Skeletal muscle tissue (tissue), 3 donors: ENCODE measurements at regions not wholly inside any gene's neighbourhood (a gene's known extent, or its start where the extent isn't known, plus 50 kb on each side); places are given as distances from the start of the nearest gene placed in this dataset.
"Not testable (repeated sequence)": the region's sequence is repeated elsewhere in the genome, so short reads cannot be mapped to it uniquely, and the experiment has no call there.

Source experiments
- H3K27ac ChIP-seq: one replicate; pipeline ENCODE4 v1.7.0; 2013; ENCODE audit warnings: mild to moderate bottlenecking, low read depth, low read length, inconsistent platforms
- H3K27me3 ChIP-seq, 3 donors: one replicate each; pipeline ENCODE4 v1.7.0; 2013; ENCODE audit warnings: low read length in 3 of 3; ENCODE audit not compliant: control insufficient read depth in 3 of 3, insufficient read depth in 3 of 3
- H3K36me3 ChIP-seq, 3 donors: one replicate each; pipeline ENCODE4 v1.7.0; 2013; ENCODE audit warnings: low read length in 3 of 3; ENCODE audit not compliant: control insufficient read depth in 3 of 3, insufficient read depth in 3 of 3
- H3K4me1 ChIP-seq, 3 donors: one replicate each; pipeline ENCODE4 v1.7.0; 2013; ENCODE audit warnings: low read length in 3 of 3, mild to moderate bottlenecking in 3 of 3; ENCODE audit not compliant: control insufficient read depth in 3 of 3, insufficient read depth in 3 of 3
- H3K4me3 ChIP-seq, 3 donors: one replicate each; pipeline ENCODE4 v1.7.0; 2013; ENCODE audit warnings: low read length in 3 of 3
- H3K9ac ChIP-seq, 3 donors: one replicate each; pipeline ENCODE4 v1.7.0; 2013; ENCODE audit warnings: low read length in 3 of 3, mild to moderate bottlenecking in 3 of 3, moderate library complexity in 2 of 3, low read depth in 1 of 3
- H3K9me3 ChIP-seq, 3 donors: one replicate each; pipeline ENCODE4 v1.7.0; 2013; ENCODE audit warnings: low read length in 3 of 3; ENCODE audit not compliant: control insufficient read depth in 3 of 3
- donor health status: Osteomylitis.

- not testable (repeated sequence) for H3K4me1 ChIP-seq, H3K27ac ChIP-seq, H3K9ac ChIP-seq, H3K27me3 ChIP-seq, H3K36me3 ChIP-seq, H3K4me3 ChIP-seq
- peaks cover 3 to 16% (median 6%) of the 10 kb centered on the region in 3 donors for H3K9me3 ChIP-seq
Observed at GRCh38 chr21:10384304-10384861, 137.0 kb upstream of the TPTE start.

- H3K4me3 ChIP-seq, H3K27me3 ChIP-seq, H3K9ac ChIP-seq, H3K36me3 ChIP-seq, H3K27ac ChIP-seq, H3K4me1 ChIP-seq: not testable (repeated sequence)
- H3K9me3 ChIP-seq = peaks cover 3 to 16% (median 8%) of the 10 kb centered on the region in 3 donors
Observed at GRCh38 chr21:10385202-10385601, 136.2 kb upstream of the TPTE start.

GRCh38 chr21:10385898-10386527, 135.4 kb upstream of the TPTE start:
- H3K4me3 ChIP-seq = peak overlapping the region in 1 of 3 donors; percentile 35
- peaks cover 3 to 16% (median 8%) of the 10 kb centered on the region in 3 donors for H3K9me3 ChIP-seq
- not testable (repeated sequence) for H3K36me3 ChIP-seq, H3K27me3 ChIP-seq, H3K27ac ChIP-seq, H3K9ac ChIP-seq, H3K4me1 ChIP-seq

- not testable (repeated sequence) for H3K9ac ChIP-seq, H3K27me3 ChIP-seq, H3K27ac ChIP-seq, H3K36me3 ChIP-seq, H3K4me1 ChIP-seq
- Histone ChIP-seq H3K9me3 (peaks cover 0 to 16% (median 5%) of the 10 kb centered on the region in 3 donors), H3K4me3 (peak overlapping the region in 1 of 3 donors; percentile 23)
Observed at GRCh38 chr21:10387692-10388450, 133.5 kb upstream of the TPTE start.

GRCh38 chr21:10388625-10389024, 132.8 kb upstream of the TPTE start:
- H3K27me3 ChIP-seq, H3K36me3 ChIP-seq, H3K4me1 ChIP-seq, H3K27ac ChIP-seq, H3K9ac ChIP-seq: not testable (repeated sequence)
- Histone ChIP-seq H3K9me3 (peaks cover 0 to 12% (median 5%) of the 10 kb centered on the region in 3 donors), H3K4me3 (peak overlapping the region in 1 of 3 donors; percentile 23)

GRCh38 chr21:10392301-10392700, 129.1 kb upstream of the TPTE start:
- H3K4me3 ChIP-seq, H3K9me3 ChIP-seq, H3K9ac ChIP-seq, H3K4me1 ChIP-seq, H3K27ac ChIP-seq, H3K36me3 ChIP-seq, H3K27me3 ChIP-seq: not testable (repeated sequence)

- H3K4me1 ChIP-seq, H3K27me3 ChIP-seq, H3K36me3 ChIP-seq, H3K4me3 ChIP-seq, H3K9ac ChIP-seq, H3K27ac ChIP-seq, H3K9me3 ChIP-seq: not testable (repeated sequence)
Observed at GRCh38 chr21:10395963-10396362, 125.4 kb upstream of the TPTE start.

GRCh38 chr21:10397495-10397915, 123.9 kb upstream of the TPTE start:
- H3K9ac ChIP-seq, H3K27me3 ChIP-seq, H3K4me3 ChIP-seq, H3K4me1 ChIP-seq, H3K27ac ChIP-seq, H3K9me3 ChIP-seq, H3K36me3 ChIP-seq: not testable (repeated sequence)

GRCh38 chr21:10398692-10399489, 122.5 kb upstream of the TPTE start:
- H3K4me3 ChIP-seq, H3K27ac ChIP-seq, H3K9me3 ChIP-seq, H3K4me1 ChIP-seq, H3K9ac ChIP-seq, H3K36me3 ChIP-seq, H3K27me3 ChIP-seq: not testable (repeated sequence)
